ENCODE measurements at regions not wholly inside any gene's neighbourhood (a gene's known extent, or its start where the extent isn't known, plus 50 kb on each side); places are given as distances from the start of the nearest gene placed in this dataset.

- no peak overlapping the region for H2AFZ ChIP-seq (ENCODE audit: insufficient read depth, low read depth, low read length, poor library complexity, severe bottlenecking)
- WGBS (ENCODE audit: insufficient coverage) = 93% methylated on average over 7 of the region's 7 CpGs
- Mint-ChIP-seq H3K4me3 (no peak overlapping the region), H3K36me3 (no peaks in the 10 kb centered on the region), H3K27me3 (ENCODE audit: low read depth in 3 of 3) (peaks cover 0 to 2% (median 0%) of the 10 kb centered on the region in 3 donors), H3K9me3 (peaks cover 13 to 24% (median 17%) of the 10 kb centered on the region in 7 donors), H3K4me1 (no peaks in the 10 kb centered on the region), H3K27ac (no peak overlapping the region)
- no peak overlapping the region for H3K27ac ChIP-seq (ENCODE audit: low read depth in 1 of 2, low read length in 2 of 2)
- DNase-seq = no peak
- no peak overlapping the region for H3K9ac ChIP-seq (ENCODE audit: insufficient read depth, low read length, poor library complexity, severe bottlenecking)
- no peaks in the 10 kb centered on the region for H3K4me1 ChIP-seq (ENCODE audit: control insufficient read depth in 1 of 2, insufficient read depth in 2 of 2, low read length in 2 of 2)
- H3K36me3 ChIP-seq (replicated peaks in 1 of 2; ENCODE audit: control insufficient read depth in 1 of 2, insufficient read depth in 2 of 2, low read length in 2 of 2) = no peaks in the 10 kb centered on the region
- H3K27me3 ChIP-seq (ENCODE audit: control insufficient read depth in 2 of 2, insufficient read depth in 2 of 2, low read length in 2 of 2) = no peaks in the 10 kb centered on the region
- peaks cover 13 to 17% of the 10 kb centered on the region in 2 donors for H3K9me3 ChIP-seq (replicated peaks in 1 of 2; ENCODE audit: control insufficient read depth in 1 of 2, insufficient read depth in 1 of 2, low read length in 2 of 2)
- intact Hi-C loops (cut with micrococcal nuclease) = no loop called here
- TF ChIP-seq CTCF (IDR thresholded peaks at IDR 0.05) = no peak
- no peak overlapping the region for H3K4me3 ChIP-seq (replicated peaks in 1 of 3; ENCODE audit: low read depth in 2 of 3, low read length in 3 of 3)
- no peaks in the 10 kb centered on the region for H4K20me1 ChIP-seq (ENCODE audit: insufficient read depth, low read length)
- no peak overlapping the region for H3K4me2 ChIP-seq (replicated peaks; ENCODE audit: extremely low read depth, low read length, poor library complexity, severe bottlenecking)
- H3K79me2 ChIP-seq (ENCODE audit: insufficient read depth, low read length) = no peaks in the 10 kb centered on the region
Observed at GRCh38 chr14:53390008-53390407, 236.9 kb upstream of the DDHD1 start.

- Histone ChIP-seq H3K36me3 (replicated peaks in 1 of 2; ENCODE audit: control insufficient read depth in 1 of 2, insufficient read depth in 2 of 2, low read length in 2 of 2) (no peaks in the 10 kb centered on the region), H3K9me3 (replicated peaks in 1 of 2; ENCODE audit: control insufficient read depth in 1 of 2, insufficient read depth in 1 of 2, low read length in 2 of 2) (peaks cover 9 to 12% of the 10 kb centered on the region in 2 donors), H3K4me3 (replicated peaks in 1 of 3; ENCODE audit: low read depth in 2 of 3, low read length in 3 of 3) (no peak overlapping the region), H3K4me1 (ENCODE audit: control insufficient read depth in 1 of 2, insufficient read depth in 2 of 2, low read length in 2 of 2) (no peaks in the 10 kb centered on the region), H4K20me1 (ENCODE audit: insufficient read depth, low read length) (no peaks in the 10 kb centered on the region), H3K4me2 (replicated peaks; ENCODE audit: extremely low read depth, low read length, poor library complexity, severe bottlenecking) (no peak overlapping the region), H2AFZ (ENCODE audit: insufficient read depth, low read depth, low read length, poor library complexity, severe bottlenecking) (no peak overlapping the region), H3K27me3 (ENCODE audit: control insufficient read depth in 2 of 2, insufficient read depth in 2 of 2, low read length in 2 of 2) (no peaks in the 10 kb centered on the region), H3K9ac (ENCODE audit: insufficient read depth, low read length, poor library complexity, severe bottlenecking) (no peak overlapping the region), H3K27ac (ENCODE audit: low read depth in 1 of 2, low read length in 2 of 2) (no peak overlapping the region), H3K79me2 (ENCODE audit: insufficient read depth, low read length) (no peaks in the 10 kb centered on the region)
- Mint-ChIP-seq H3K4me3 (no peak overlapping the region), H3K27me3 (ENCODE audit: low read depth in 3 of 3) (peaks cover 0 to 3% (median 0%) of the 10 kb centered on the region in 3 donors), H3K36me3 (no peaks in the 10 kb centered on the region), H3K9me3 (peaks cover 7 to 16% (median 13%) of the 10 kb centered on the region in 7 donors), H3K27ac (no peak overlapping the region), H3K4me1 (no peaks in the 10 kb centered on the region)
- intact Hi-C loops (cut with micrococcal nuclease) = no loop called here
- no peak for TF ChIP-seq CTCF (IDR thresholded peaks at IDR 0.05)
- no peak for DNase-seq
- WGBS (ENCODE audit: insufficient coverage) = no CpG with 5 or more reads among the region's 1 CpG
Observed at GRCh38 chr14:53389202-53389601, 236.1 kb upstream of the DDHD1 start.

All from CD14-positive monocyte (primary cell).